Lung (tissue), 11 donors: ENCODE measurements at regions not wholly inside any gene's neighbourhood (a gene's known extent, or its start where the extent isn't known, plus 50 kb on each side); places are given as distances from the start of the nearest gene placed in this dataset.

Source experiments
- ATAC-seq: fragments of 200-7000 bp; cut with Tn5 transposase; one replicate; pipeline ENCODE4 v1.9.1; 2020; ENCODE audit warnings: moderate number of reproducible peaks; ENCODE audit not compliant: insufficient read depth, low FRiP score
- DNase-seq, 3 donors: peaks; one replicate each; pipeline ENCODE4 v3.0.0-alpha.2; 2013 to 2017
- H3K27ac ChIP-seq, 2 donors: one replicate each; pipeline ENCODE4 v1.5.1; 2013; ENCODE audit warnings: mild to moderate bottlenecking in 2 of 2, moderate library complexity in 2 of 2, control low read depth in 1 of 2, inconsistent platforms in 1 of 2, low read depth in 1 of 2, low read length in 1 of 2
- H3K27me3 ChIP-seq, 3 donors: one replicate each; pipeline ENCODE4 v1.5.1; 2013; ENCODE audit warnings: low read length in 2 of 3; ENCODE audit not compliant: control insufficient read depth in 3 of 3, insufficient read depth in 3 of 3
- H3K36me3 ChIP-seq, 4 donors: one replicate each; pipeline ENCODE4 v1.5.1; 2013; ENCODE audit warnings: low read length in 4 of 4, mild to moderate bottlenecking in 1 of 4, moderate library complexity in 1 of 4; ENCODE audit not compliant: control insufficient read depth in 4 of 4, insufficient read depth in 4 of 4
- H3K4me1 ChIP-seq, 5 donors: one replicate each; pipeline ENCODE4 v1.5.1; 2013; ENCODE audit warnings: low read length in 5 of 5, mild to moderate bottlenecking in 2 of 5, moderate library complexity in 1 of 5; ENCODE audit not compliant: control insufficient read depth in 5 of 5, insufficient read depth in 5 of 5
- H3K4me3 ChIP-seq: one replicate; pipeline ENCODE4 v1.5.1; 2013; ENCODE audit warnings: mild to moderate bottlenecking, control low read depth, moderate library complexity
- H3K9ac ChIP-seq, 2 donors: one replicate each; pipeline ENCODE4 v1.5.1; 2013; ENCODE audit warnings: low read length in 2 of 2, control low read depth in 1 of 2; ENCODE audit not compliant: insufficient read depth in 1 of 2
- H3K9me3 ChIP-seq, 4 donors: one replicate each; pipeline ENCODE4 v1.5.1; 2013; ENCODE audit warnings: low read length in 3 of 4, mild to moderate bottlenecking in 1 of 4, moderate library complexity in 1 of 4; ENCODE audit not compliant: control insufficient read depth in 4 of 4, insufficient read depth in 3 of 4
- WGBS, 2 donors: extraction: QIAGEN DNeasy Blood & Tissue Kit; methylation state at CpG; one replicate each; pipeline ENCODE4 v1.1.7; 2013; 5-methylcytosine and 5-hydroxymethylcytosine counted together
- TF ChIP-seq, protein P1 (sequence below): IDR thresholded peaks from 2 replicates; pipeline ENCODE4 v1.5.1; 2012; ENCODE audit warnings: mild to moderate bottlenecking; ENCODE audit errors: control extremely low read depth, extremely low read depth
- donor health status: control.
- donor health status: control.
- donor health status: Bipolar disorder and iron deficiency.
- donor health status: healthy.
- donor health status: DM: yes; HTN: yes; CAD: no.

- no peak overlapping the region for H3K9ac ChIP-seq
- no peaks in the 10 kb centered on the region for H3K9me3 ChIP-seq
- no peaks in the 10 kb centered on the region for H3K4me1 ChIP-seq
- DNase-seq (no peak), ATAC-seq (no peak)
- H3K27me3 ChIP-seq = no peaks in the 10 kb centered on the region
- TF ChIP-seq, protein P1, sequence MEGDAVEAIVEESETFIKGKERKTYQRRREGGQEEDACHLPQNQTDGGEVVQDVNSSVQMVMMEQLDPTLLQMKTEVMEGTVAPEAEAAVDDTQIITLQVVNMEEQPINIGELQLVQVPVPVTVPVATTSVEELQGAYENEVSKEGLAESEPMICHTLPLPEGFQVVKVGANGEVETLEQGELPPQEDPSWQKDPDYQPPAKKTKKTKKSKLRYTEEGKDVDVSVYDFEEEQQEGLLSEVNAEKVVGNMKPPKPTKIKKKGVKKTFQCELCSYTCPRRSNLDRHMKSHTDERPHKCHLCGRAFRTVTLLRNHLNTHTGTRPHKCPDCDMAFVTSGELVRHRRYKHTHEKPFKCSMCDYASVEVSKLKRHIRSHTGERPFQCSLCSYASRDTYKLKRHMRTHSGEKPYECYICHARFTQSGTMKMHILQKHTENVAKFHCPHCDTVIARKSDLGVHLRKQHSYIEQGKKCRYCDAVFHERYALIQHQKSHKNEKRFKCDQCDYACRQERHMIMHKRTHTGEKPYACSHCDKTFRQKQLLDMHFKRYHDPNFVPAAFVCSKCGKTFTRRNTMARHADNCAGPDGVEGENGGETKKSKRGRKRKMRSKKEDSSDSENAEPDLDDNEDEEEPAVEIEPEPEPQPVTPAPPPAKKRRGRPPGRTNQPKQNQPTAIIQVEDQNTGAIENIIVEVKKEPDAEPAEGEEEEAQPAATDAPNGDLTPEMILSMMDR = no peak
- no peaks in the 10 kb centered on the region for H3K36me3 ChIP-seq
- no peak overlapping the region for H3K27ac ChIP-seq
- WGBS, 2 donors = 93 to 96% methylated on average over 4 of the region's 4 CpGs
- H3K4me3 ChIP-seq = no peak overlapping the region
Measured at GRCh38 chr5:72588640-72589039, 81.4 kb upstream of the ZNF366 start.

DNA sequence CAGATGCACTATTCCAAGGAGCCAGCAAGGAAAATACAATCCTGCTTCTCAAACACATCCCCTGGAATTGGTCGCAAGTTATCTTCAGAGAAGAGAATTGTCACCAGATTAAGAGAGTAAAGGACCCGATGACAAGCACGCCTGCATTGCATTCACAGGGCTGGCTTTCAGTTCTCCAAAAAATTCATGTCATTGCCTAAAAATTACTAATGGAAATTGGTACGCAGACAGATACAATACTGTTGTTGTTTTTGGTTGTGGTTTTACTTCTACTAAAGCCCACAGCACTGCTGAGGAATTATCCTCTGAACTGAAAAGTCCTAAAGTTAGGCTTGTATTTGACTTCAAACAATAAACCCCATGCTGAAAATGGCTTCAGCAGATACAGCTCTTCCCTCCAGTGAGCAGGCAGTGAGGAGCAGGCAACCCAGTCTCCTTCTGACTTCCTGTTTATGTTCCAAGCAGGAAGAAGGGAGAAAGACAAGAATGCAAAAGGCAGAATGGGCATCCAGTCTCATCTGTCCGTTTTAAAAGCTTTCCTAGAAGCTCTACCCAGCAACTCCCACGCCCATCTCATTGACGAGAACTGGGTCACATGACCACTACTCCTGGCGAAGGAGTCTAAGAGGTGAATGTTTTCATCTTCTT is 80.6 kb upstream of the ZNF366 start:
- no peaks in the 10 kb centered on the region for H3K27me3 ChIP-seq
- no peaks in the 10 kb centered on the region for H3K9me3 ChIP-seq
- no peak overlapping the region for H3K27ac ChIP-seq
- no peaks in the 10 kb centered on the region for H3K36me3 ChIP-seq
- TF ChIP-seq, protein P1 = no peak
- H3K4me3 ChIP-seq = no peak overlapping the region
- no peak for ATAC-seq
- 68 to 82% methylated on average over 8 of the region's 8 CpGs for WGBS, 2 donors
- DNase-seq = no peak
- H3K4me1 ChIP-seq = no peaks in the 10 kb centered on the region
- H3K9ac ChIP-seq = no peak overlapping the region

DNA sequence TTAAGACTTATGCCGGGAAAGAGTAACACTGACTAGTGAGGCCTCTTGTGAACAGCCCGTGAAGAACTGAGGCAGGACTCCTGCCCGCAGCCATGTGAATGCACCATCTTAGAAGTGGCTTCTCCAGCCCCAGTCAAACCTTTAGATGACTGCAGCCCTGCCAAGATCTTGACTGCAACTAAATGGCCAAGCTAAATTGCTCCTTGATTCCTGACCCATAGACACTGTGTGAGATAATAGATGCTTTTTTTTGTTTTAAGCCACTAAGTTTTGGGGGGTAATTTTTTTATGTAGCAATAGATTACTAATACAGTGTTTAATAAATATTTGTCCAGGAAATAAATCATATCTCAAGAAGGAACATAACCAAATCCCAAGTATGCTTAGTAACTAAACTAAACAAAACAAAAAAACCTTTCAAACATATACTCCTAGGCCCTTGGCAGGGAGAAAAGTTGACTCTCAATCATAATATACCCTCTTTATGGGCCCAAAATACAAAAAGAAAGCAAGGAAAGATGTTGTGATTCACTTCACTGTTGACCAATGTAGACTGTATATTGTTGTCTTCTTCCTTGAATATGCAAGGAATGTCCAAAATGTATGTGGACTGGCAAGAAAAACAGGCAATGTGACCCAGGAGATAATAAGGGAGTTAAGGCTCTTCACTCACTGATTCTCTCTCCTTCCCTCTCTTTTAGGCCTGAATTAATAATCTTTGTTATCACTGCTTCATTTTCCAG is 79.7 kb upstream of the ZNF366 start:
- H3K36me3 ChIP-seq = no peaks in the 10 kb centered on the region
- TF ChIP-seq, protein P1 = no peak
- ATAC-seq = no peak
- H3K27ac ChIP-seq = no peak overlapping the region
- H3K9ac ChIP-seq = no peak overlapping the region
- no peaks in the 10 kb centered on the region for H3K9me3 ChIP-seq
- no peaks in the 10 kb centered on the region for H3K4me1 ChIP-seq
- DNase-seq = no peak
- 96 to 100% methylated on average over 3 of the region's 3 CpGs for WGBS, 2 donors
- no peaks in the 10 kb centered on the region for H3K27me3 ChIP-seq
- no peak overlapping the region for H3K4me3 ChIP-seq
